ENCODE measurements at regions not wholly inside any gene's neighbourhood (a gene's known extent, or its start where the extent isn't known, plus 50 kb on each side); places are given as distances from the start of the nearest gene placed in this dataset.
"Not testable (repeated sequence)": the region's sequence is repeated elsewhere in the genome, so short reads cannot be mapped to it uniquely, and the experiment has no call there.

DNA sequence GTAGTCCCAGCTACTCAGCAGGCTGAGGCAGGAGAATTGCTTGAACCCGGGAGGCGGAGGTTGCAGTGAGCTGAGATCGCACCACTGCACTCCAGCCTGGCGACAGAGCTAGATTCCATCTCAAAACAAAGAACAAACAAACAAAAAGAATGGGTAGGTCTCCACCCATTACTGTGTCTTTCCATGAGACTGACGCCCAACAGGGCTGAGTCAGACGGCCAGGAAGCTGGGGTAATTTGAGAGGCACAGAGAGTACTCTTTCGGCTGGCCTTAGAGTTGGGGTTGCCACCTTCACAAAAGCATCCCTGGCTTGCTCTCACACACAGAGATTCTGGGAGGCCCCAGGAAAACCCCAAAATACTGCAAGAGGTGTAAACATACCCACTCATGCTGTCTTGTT lies 72.0 kb upstream of the DHRSX start:
- DNase-seq (ENCODE audit: low read depth) = peak; percentile 92

DNA sequence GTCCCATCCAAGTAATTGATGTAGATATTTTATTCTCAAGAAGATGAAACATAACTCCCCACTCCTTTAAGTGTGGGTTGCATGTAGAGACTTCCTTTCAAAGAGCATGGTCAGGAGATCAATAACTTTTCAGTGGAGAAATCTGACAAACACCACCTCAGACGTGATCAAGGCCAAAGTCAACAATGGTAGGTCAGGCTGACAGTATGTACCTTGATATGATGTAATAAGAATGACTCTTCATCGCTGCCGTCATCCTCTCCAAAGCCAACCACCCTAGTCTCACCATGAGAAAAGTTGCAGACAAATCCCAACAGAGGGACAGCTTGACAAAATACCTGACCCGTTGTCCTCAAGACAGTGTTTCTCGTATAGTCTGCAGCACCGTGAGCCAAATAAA lies 67.3 kb upstream of the DHRSX start:
- no peak for DNase-seq (ENCODE audit: low read depth)

DNA sequence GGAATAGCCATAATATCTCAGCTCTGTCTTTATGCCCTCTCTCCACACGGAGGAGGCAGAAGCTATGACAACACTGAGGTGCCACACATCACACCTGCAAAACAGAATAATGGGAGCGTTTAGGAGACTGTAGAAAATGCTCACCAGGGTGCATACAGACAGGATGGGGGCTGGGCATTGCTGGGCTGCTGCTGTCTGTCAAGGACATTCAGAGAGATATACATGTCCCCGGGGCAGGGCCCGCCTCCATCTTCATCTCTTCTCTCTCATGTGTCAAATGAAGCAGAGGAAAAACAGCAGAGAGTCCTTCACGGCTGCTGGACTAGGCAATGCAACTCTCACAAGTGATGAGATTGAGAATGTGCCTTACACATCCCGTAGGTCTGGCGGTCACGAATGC lies 65.3 kb upstream of the DHRSX start:
- no peak for DNase-seq (ENCODE audit: low read depth)

DNA sequence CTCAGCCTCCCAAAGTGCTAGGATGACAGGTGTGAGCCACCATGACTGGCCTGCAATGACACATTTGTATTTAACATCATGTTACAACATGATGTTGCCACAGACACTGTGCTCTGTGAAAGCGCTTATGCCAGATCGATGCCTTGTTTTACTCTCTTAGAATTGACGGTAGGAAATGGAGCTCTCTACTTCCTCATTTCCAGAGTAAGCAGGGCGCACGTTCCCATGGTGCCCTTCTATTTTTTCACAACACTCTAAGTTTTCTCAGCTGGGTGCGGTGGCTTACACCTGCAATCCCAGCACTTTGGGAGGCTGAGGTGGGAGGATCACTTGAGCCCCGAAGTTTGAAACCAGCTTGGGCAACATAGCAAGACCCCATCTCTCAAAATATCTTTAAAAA lies 60.7 kb upstream of the DHRSX start:
- no peak for DNase-seq (ENCODE audit: low read depth)

DNA sequence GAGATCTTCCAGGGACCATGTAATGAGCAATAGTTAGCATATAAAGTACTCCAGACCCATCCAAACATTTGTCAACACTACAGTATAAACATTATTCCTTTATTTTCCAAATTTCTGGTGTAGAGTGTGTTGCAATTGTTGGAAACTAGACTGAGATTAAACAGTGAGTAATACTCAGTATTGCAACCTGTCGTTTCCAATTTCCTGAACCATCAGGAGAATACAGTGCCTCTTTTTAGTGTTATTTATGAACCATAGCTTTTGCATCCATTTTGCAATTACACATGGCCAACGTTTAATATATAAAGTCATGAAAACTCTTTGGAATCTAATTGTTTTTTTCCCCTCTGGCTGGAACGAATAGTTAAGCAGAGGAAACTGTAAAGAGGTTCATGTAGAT lies 58.3 kb upstream of the DHRSX start:
- no peak for DNase-seq (ENCODE audit: low read depth)

DNA sequence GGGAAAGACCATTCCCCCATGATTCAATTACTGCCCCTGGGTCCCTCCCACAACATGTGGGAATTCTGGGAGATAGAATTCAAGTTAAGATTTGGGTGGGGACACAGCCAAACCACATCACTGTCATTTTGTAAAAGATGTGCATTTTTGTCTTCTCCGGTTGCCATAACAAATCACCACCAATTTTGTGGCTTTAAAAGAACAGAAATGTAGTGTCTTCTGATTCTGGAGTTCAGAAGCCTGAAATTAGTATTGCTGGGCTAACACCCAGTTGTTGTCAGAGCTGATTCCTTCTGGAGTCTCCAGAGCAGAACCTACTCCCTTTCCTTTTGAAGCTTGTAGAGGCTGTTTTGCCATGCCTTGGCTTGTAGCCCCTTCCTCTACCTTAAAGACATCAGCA lies 54.1 kb upstream of the DHRSX start:
- no peak for DNase-seq (ENCODE audit: low read depth)

DNA sequence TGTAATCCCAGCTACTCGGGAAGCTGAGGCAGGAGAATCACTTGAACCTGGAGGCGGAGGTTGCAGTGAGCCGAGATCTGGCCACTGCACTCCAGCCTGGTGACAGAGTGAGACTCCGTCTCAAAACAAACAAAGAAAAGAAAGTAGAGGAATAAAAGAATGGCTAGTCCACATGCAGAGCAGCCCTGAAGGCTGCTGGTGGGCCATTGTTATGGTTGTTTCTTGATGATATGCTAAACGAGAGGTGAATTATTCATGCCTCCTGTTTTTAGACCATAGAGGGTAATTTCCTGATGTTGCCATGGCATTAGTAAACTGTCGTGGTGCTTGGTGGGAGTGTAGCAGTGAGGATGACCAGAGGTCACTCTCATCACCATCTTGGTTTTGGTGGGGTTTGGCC lies 53.3 kb upstream of the DHRSX start:
- not testable (repeated sequence) for DNase-seq (ENCODE audit: low read depth)

DNA sequence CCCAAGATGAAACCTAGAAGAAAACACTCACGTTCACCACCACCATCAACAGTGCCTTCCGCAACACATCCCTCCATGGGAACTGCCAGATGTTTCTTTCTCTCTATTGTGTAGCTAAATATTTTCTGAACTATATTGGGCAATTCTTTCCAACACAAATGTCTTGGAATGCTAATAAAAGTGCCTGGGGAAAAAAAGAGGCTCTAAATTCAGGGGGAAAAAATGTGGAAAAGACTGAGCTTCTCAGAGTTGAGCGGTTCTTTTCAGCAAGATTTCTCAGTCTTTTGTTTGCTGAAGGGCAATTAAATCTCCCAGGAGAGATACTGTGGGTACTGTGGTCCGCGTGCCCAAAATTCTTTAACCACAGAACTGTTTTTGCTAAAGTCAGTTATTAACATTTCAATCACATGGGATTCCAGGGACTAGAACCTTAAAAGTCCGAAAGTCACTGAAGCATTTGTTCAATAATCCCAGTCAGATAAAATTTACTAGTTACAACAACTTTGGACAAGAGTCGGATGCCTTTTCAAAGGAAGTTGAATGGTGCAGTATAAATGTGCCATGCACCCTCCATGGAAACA lies 51.9 kb upstream of the DHRSX start:
- peak; percentile 81 for DNase-seq (ENCODE audit: low read depth)

DNA sequence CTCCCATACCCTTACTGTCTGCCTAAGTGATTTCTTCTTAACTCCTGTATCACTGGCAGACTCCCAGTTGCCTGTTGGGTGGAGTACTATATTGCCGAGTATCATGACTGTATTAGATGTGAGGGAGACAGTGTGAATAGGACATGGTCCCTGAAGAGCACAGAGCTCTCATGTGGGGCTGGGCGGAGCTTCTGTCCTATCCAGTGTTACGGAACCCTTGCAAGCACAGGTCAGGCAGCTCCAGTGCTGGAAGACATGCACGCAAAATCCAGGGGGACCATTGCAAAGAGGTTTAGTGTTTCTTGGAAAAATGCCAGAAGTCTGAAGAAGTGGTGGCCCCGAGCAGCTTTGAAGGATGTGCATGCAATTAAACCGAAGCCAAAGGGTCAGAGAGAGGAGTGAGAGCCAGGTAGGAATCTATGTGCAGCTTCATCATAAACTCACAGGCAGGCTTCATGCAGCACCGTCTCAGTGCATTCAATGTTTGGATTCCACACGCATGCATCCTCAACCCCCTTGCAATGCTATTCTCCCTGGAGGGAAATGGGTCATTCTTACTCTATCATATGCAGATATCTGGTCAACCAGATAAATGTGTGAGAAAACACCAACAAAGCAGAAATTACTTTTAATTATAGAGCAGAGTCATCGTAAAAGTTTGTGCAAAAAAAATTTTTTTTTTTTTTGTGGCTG lies 49.7 kb upstream of the DHRSX start:
- no peak for DNase-seq (ENCODE audit: low read depth)
